Osteoblast (primary cell): ENCODE measurements at regions not wholly inside any gene's neighbourhood (a gene's known extent, or its start where the extent isn't known, plus 50 kb on each side); places are given as distances from the start of the nearest gene placed in this dataset.

Experiments
- DNase-seq: peaks from one replicate; pipeline ENCODE4 v3.0.0; 2011; ENCODE audit warnings: low spot score, mixed read lengths; ENCODE audit not compliant: insufficient read length; ENCODE audit errors: missing footprints
- H2AFZ ChIP-seq: 2 replicates; pipeline ENCODE4 v1.6.0; 2011; ENCODE audit warnings: mild to moderate bottlenecking, low read length
- H3K27ac ChIP-seq: 2 replicates; pipeline ENCODE4 v1.5.1; 2011; ENCODE audit warnings: mild to moderate bottlenecking, low read depth, low read length, moderate library complexity
- H3K27me3 ChIP-seq: 2 replicates; pipeline ENCODE4 v1.6.0; 2012; ENCODE audit warnings: mild to moderate bottlenecking, control low read depth, inconsistent platforms, low read length, moderate library complexity; ENCODE audit not compliant: insufficient read depth
- H3K36me3 ChIP-seq: 2 replicates; pipeline ENCODE4 v1.5.1; 2011; ENCODE audit warnings: mild to moderate bottlenecking, low read length, control low read depth, moderate library complexity; ENCODE audit not compliant: insufficient read depth
- H3K4me1 ChIP-seq: 2 replicates; pipeline ENCODE4 v1.5.1; 2011; ENCODE audit warnings: mild to moderate bottlenecking, low read length, control low read depth, moderate library complexity; ENCODE audit not compliant: insufficient read depth
- H3K4me2 ChIP-seq: 2 replicates; pipeline ENCODE4 v1.6.0; 2011; ENCODE audit warnings: mild to moderate bottlenecking, low read length; ENCODE audit not compliant: insufficient read depth
- H3K4me3 ChIP-seq: fragments of 200-600 bp; sonication (generic); 3 replicates; pipeline ENCODE4 v1.5.1; 2012; ENCODE audit warnings: mild to moderate bottlenecking, low read length, inconsistent platforms; ENCODE audit not compliant: insufficient read depth
- H3K79me2 ChIP-seq: 2 replicates; pipeline ENCODE4 v1.6.0; 2012; ENCODE audit warnings: mild to moderate bottlenecking, low read length, control low read depth, inconsistent platforms; ENCODE audit not compliant: insufficient read depth
- H3K9me3 ChIP-seq: 2 replicates; pipeline ENCODE4 v1.5.1; 2011; ENCODE audit warnings: low read depth, low read length, control low read depth
- H4K20me1 ChIP-seq: 2 replicates; pipeline ENCODE4 v1.6.0; 2012; ENCODE audit warnings: mild to moderate bottlenecking, low read length, control low read depth; ENCODE audit not compliant: insufficient read depth
- CTCF ChIP-seq: IDR thresholded peaks from 2 replicates; pipeline ENCODE4 v1.5.1; 2011; ENCODE audit warnings: mild to moderate bottlenecking, low read depth, low read length, moderate library complexity; ENCODE audit errors: extremely low read depth

GRCh38 chr12:103097496-103097895, 140.0 kb downstream of the ASCL1 start:
- Histone ChIP-seq H3K9me3 (peaks cover 3% of the 10 kb centered on the region), H3K27ac (no peak overlapping the region), H4K20me1 (no peaks in the 10 kb centered on the region), H3K79me2 (no peaks in the 10 kb centered on the region), H3K4me2 (no peak overlapping the region), H3K36me3 (no peaks in the 10 kb centered on the region), H2AFZ (no peak overlapping the region), H3K27me3 (no peaks in the 10 kb centered on the region), H3K4me3 (no peak overlapping the region), H3K4me1 (no peaks in the 10 kb centered on the region)
- TF ChIP-seq CTCF = no peak
- DNase-seq = no peak

GRCh38 chr12:103100257-103100831, 142.9 kb downstream of the ASCL1 start:
- no peak overlapping the region for H2AFZ ChIP-seq
- no peaks in the 10 kb centered on the region for H3K79me2 ChIP-seq
- no peak overlapping the region for H3K4me2 ChIP-seq
- H3K27me3 ChIP-seq = no peaks in the 10 kb centered on the region
- H3K4me1 ChIP-seq = no peaks in the 10 kb centered on the region
- no peak overlapping the region for H3K4me3 ChIP-seq
- TF ChIP-seq CTCF = no peak
- no peak overlapping the region for H3K27ac ChIP-seq
- peaks cover under 1% of the 10 kb centered on the region for H3K9me3 ChIP-seq
- no peaks in the 10 kb centered on the region for H3K36me3 ChIP-seq
- no peak for DNase-seq
- H4K20me1 ChIP-seq = no peaks in the 10 kb centered on the region

DNA sequence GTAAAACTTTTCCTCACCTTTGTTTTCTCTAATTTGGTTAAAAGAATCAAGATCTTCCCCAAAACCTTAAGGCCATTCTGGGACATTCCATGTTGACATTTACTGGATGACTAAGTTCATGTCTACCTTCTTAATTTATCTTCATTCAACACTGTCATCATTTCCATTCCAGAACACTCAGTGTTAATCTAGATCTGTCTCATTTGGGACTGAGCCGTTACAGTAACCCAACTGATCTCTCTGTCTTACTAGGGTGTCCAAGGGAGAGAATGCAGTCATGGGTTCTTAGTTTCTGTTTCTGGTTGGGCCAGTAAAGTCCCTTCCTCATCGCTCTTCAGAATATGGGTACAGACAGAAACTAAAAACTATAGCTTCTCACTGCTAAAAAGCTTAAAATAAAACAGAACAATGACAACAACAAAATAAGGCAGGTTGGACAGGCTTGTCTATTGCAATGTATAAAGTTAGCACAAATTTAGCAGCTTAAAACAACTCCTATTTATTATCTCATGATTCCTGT, 144.8 kb downstream of the ASCL1 start:
- Histone ChIP-seq H3K4me3 (no peak overlapping the region), H4K20me1 (no peaks in the 10 kb centered on the region), H3K27ac (no peak overlapping the region), H3K4me2 (no peak overlapping the region), H3K79me2 (no peaks in the 10 kb centered on the region), H3K9me3 (no peaks in the 10 kb centered on the region), H3K36me3 (no peaks in the 10 kb centered on the region), H3K27me3 (no peaks in the 10 kb centered on the region), H3K4me1 (no peaks in the 10 kb centered on the region), H2AFZ (no peak overlapping the region)
- no peak for TF ChIP-seq CTCF
- DNase-seq = no peak

DNA sequence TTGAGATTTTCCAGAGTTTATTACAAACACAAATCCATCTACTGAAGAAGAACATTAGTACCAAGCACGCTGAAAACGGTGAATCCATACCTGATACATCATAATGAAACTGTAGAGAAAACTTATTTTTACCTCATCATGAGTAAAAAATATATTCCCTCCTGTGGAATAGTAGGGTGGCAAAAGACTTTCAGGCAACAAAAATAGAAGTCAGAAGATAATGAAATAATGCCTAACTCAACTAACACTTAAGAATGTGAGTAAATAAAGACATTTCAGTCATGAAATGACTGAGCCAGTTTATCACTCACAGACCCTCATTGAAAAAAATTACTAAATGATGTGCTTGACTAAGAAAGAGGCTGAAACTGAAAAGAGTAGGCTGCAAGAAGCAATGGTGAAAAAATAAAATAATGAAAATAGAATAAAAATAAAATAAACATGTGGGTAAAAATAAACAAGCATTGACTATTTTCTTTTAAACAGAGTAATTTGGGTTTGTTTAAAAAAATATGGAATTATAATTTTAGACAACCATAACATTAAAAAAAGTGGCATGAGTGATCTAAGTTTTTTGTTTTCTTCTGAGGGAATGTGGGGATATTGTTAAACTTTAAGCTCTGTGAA, 148.6 kb downstream of the ASCL1 start:
- no peaks in the 10 kb centered on the region for H3K79me2 ChIP-seq
- DNase-seq = no peak
- H3K4me3 ChIP-seq = no peak overlapping the region
- TF ChIP-seq CTCF = no peak
- H3K27ac ChIP-seq = no peak overlapping the region
- no peaks in the 10 kb centered on the region for H4K20me1 ChIP-seq
- no peaks in the 10 kb centered on the region for H3K36me3 ChIP-seq
- H3K4me1 ChIP-seq = no peaks in the 10 kb centered on the region
- no peaks in the 10 kb centered on the region for H3K9me3 ChIP-seq
- no peaks in the 10 kb centered on the region for H3K27me3 ChIP-seq
- H2AFZ ChIP-seq = no peak overlapping the region
- H3K4me2 ChIP-seq = no peak overlapping the region
